HepG2 (cell line): ENCODE measurements at regions not wholly inside any gene's neighbourhood (a gene's known extent, or its start where the extent isn't known, plus 50 kb on each side); places are given as distances from the start of the nearest gene placed in this dataset.

Experiments
- CBX5 ChIP-seq: sonication (generic); formaldehyde crosslinking; IDR thresholded peaks from 2 replicates; pipeline ENCODE4 v1.4.0; 2020; ENCODE audit warnings: missing genetic modification reagents, borderline replicate concordance
- DR1 ChIP-seq: sonication (generic); formaldehyde crosslinking; IDR thresholded peaks from 2 replicates; pipeline ENCODE4 v1.8.0; 2021; ENCODE audit warnings: mild to moderate bottlenecking, missing genetic modification reagents, inconsistent platforms
- ELF3 ChIP-seq: IDR thresholded peaks from 2 replicates; pipeline ENCODE4 v1.6.1; 2016; ENCODE audit warnings: missing genetic modification reagents, missing compliant biosample characterization
- HIVEP1 ChIP-seq: sonication (generic); formaldehyde crosslinking; IDR thresholded peaks from 2 replicates; pipeline ENCODE4 v1.4.0; 2020; ENCODE audit warnings: mild to moderate bottlenecking, missing genetic modification reagents
- KDM3A ChIP-seq: IDR thresholded peaks from 2 replicates; pipeline ENCODE4 v1.6.1; 2018; ENCODE audit warnings: low read depth, missing compliant biosample characterization
- MTA1 ChIP-seq: sonication (generic); formaldehyde crosslinking; IDR thresholded peaks from 2 replicates; pipeline ENCODE4 v1.4.0; 2020; ENCODE audit warnings: missing genetic modification reagents, mild to moderate bottlenecking, borderline replicate concordance
- NR2F2 ChIP-seq: IDR thresholded peaks from 2 replicates; pipeline ENCODE4 v1.6.1; 2012; ENCODE audit warnings: low read depth, inconsistent platforms, borderline replicate concordance
- PHF5A ChIP-seq: IDR thresholded peaks from one replicate; pipeline ENCODE4 v1.6.1; 2018; ENCODE audit warnings: low read depth, missing genetic modification reagents; ENCODE audit not compliant: unreplicated experiment
- PTBP1 ChIP-seq: fragments of 200-400 bp; formaldehyde crosslinking; IDR thresholded peaks from 2 replicates; pipeline ENCODE4 v1.6.1; 2018; ENCODE audit warnings: low read length, low read depth; ENCODE audit not compliant: poor library complexity, severe bottlenecking
- ZBTB7B ChIP-seq: sonication (generic); formaldehyde crosslinking; IDR thresholded peaks from 2 replicates; pipeline ENCODE4 v1.4.0; 2020; ENCODE audit warnings: missing genetic modification reagents
- ZEB1 ChIP-seq: IDR thresholded peaks from 2 replicates; pipeline ENCODE4 v1.6.1; 2012; ENCODE audit warnings: mild to moderate bottlenecking, low read depth, inconsistent platforms; ENCODE audit not compliant: insufficient replicate concordance
- ZNF225 ChIP-seq: sonication (generic); formaldehyde crosslinking; IDR thresholded peaks from 2 replicates; pipeline ENCODE4 v1.4.0; 2020; ENCODE audit warnings: mild to moderate bottlenecking, missing genetic modification reagents
- ZNF256 ChIP-seq: sonication (generic); formaldehyde crosslinking; conservative IDR thresholded peaks from 2 replicates; pipeline ENCODE4 v1.4.0; 2020; ENCODE audit warnings: missing genetic modification reagents
- ZNF557 ChIP-seq: sonication (generic); formaldehyde crosslinking; IDR thresholded peaks from 2 replicates; pipeline ENCODE4 v1.4.0; 2020; ENCODE audit warnings: missing genetic modification reagents
- ZSCAN12 ChIP-seq: sonication (generic); formaldehyde crosslinking; IDR thresholded peaks from 2 replicates; pipeline ENCODE4 v1.9.0; 2021; ENCODE audit warnings: mild to moderate bottlenecking, missing genetic modification reagents
- TF ChIP-seq, protein P1 (sequence below): sonication (generic); formaldehyde crosslinking; IDR thresholded peaks from 2 replicates; pipeline ENCODE4 v1.8.1; 2023; ENCODE audit warnings: mild to moderate bottlenecking, missing genetic modification reagents, borderline replicate concordance
- TF ChIP-seq, protein P2 (sequence below): IDR thresholded peaks from 2 replicates; pipeline ENCODE4 v1.6.1; 2016; ENCODE audit warnings: missing compliant biosample characterization, missing genetic modification reagents, borderline replicate concordance
- TF ChIP-seq, protein P3 (sequence below): sonication (generic); formaldehyde crosslinking; IDR thresholded peaks from 2 replicates; pipeline ENCODE4 v1.8.1; 2022; ENCODE audit warnings: mild to moderate bottlenecking, missing genetic modification reagents
- TF ChIP-seq, protein P4 (sequence below): sonication (generic); formaldehyde crosslinking; IDR thresholded peaks from 2 replicates; pipeline ENCODE4 v1.4.0; 2020; ENCODE audit warnings: mild to moderate bottlenecking, missing genetic modification reagents
- TF ChIP-seq, protein P5 (sequence below): sonication (generic); formaldehyde crosslinking; IDR thresholded peaks from 2 replicates; pipeline ENCODE4 v1.8.0; 2022; ENCODE audit warnings: mild to moderate bottlenecking, missing genetic modification reagents
- TF ChIP-seq, protein P6 (sequence below): sonication (generic); formaldehyde crosslinking; IDR thresholded peaks from 2 replicates; pipeline ENCODE4 v1.9.0; 2022; ENCODE audit warnings: missing genetic modification reagents, mild to moderate bottlenecking, borderline replicate concordance

DNA sequence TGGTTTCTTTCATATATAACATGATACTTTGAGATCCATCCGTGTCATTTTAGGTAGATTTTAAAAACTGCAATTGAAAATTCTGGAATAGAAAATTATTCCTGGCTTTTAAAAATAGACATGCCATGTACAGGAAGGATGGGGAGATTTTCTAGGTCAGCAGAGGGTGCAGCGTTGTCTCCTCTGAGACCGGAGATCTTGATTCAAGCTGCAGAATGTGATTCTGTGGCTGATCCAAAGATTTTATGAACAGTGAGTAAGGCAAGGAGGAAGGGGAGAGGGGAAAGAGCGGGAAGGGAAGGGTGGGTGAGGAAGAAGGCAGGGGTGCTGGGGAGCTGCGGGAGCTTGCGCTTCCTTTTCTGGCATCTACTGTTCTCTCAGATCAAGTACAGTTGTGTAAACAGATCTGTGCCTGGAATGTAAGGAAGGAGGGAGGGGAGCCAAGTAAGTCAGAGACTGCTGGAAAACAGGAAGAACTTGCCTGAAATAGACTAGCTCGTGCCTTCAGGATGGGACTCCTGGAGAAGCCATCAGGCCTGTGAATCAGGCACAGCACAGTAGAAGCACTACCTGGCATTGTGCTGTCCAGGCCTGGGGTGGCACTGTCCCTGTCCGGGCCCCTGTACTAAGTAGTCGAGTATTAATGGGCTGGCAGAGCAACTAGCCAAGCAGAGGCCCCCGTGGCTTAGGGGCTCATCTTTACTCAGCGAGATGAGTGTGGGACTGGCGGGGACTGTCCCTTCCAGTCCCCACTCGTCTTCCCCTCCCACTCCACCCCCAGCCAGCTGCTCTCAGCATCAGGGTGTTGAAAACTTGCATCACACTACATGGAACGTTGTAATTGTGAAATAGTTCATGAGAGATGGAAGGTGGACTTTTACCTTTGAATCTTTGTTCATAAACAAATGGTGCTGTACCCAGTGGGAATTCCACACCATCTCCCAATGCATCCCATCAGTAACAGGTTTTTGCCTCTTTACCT is 163.5 kb downstream of the UXS1 start (continued):
- TF ChIP-seq ZNF225 (CRISPR knock-in tag) (peak; percentile 38; the same call in 1 of the 2 replicates), ELF3 (CRISPR knock-in tag) (peak; percentile 71), ZEB1 (no peak), NR2F2 (no peak; the same call in 1 of the 2 replicates), HIVEP1 (CRISPR knock-in tag) (peak; percentile 69; the same call in 1 of the 2 replicates), ZBTB7B (CRISPR knock-in tag) (peak; percentile 82), ZNF256 (CRISPR knock-in tag) (peak; percentile 89; the same call in 1 of the 2 replicates), CBX5 (CRISPR knock-in tag) (peak; percentile 96), ZSCAN12 (CRISPR knock-in tag) (no peak), ZNF557 (CRISPR knock-in tag) (no peak), DR1 (CRISPR knock-in tag) (no peak), MTA1 (CRISPR knock-in tag) (peak; percentile 93), KDM3A (CRISPR knock-in tag) (peak; percentile 91; the same call in 1 of the 2 replicates), PTBP1 (no peak), PHF5A (peak; percentile 36)
- TF ChIP-seq, protein P1, sequence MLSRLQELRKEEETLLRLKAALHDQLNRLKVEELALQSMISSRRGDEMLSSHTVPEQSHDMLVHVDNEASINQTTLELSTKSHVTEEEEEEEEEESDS (CRISPR knock-in tag) = 0 out of 2 replicates have a peak, but pooled peaks have one; percentile 46
- TF ChIP-seq, protein P2, sequence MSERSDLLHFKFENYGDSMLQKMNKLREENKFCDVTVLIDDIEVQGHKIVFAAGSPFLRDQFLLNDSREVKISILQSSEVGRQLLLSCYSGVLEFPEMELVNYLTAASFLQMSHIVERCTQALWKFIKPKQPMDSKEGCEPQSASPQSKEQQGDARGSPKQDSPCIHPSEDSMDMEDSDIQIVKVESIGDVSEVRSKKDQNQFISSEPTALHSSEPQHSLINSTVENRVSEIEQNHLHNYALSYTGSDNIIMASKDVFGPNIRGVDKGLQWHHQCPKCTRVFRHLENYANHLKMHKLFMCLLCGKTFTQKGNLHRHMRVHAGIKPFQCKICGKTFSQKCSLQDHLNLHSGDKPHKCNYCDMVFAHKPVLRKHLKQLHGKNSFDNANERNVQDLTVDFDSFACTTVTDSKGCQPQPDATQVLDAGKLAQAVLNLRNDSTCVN (CRISPR knock-in tag) = peak; percentile 69; the same call in 1 of the 2 replicates
- TF ChIP-seq, protein P3, sequence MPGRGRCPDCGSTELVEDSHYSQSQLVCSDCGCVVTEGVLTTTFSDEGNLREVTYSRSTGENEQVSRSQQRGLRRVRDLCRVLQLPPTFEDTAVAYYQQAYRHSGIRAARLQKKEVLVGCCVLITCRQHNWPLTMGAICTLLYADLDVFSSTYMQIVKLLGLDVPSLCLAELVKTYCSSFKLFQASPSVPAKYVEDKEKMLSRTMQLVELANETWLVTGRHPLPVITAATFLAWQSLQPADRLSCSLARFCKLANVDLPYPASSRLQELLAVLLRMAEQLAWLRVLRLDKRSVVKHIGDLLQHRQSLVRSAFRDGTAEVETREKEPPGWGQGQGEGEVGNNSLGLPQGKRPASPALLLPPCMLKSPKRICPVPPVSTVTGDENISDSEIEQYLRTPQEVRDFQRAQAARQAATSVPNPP (CRISPR knock-in tag) = peak; percentile 55; the same call in 1 of the 2 replicates
- TF ChIP-seq, protein P4, sequence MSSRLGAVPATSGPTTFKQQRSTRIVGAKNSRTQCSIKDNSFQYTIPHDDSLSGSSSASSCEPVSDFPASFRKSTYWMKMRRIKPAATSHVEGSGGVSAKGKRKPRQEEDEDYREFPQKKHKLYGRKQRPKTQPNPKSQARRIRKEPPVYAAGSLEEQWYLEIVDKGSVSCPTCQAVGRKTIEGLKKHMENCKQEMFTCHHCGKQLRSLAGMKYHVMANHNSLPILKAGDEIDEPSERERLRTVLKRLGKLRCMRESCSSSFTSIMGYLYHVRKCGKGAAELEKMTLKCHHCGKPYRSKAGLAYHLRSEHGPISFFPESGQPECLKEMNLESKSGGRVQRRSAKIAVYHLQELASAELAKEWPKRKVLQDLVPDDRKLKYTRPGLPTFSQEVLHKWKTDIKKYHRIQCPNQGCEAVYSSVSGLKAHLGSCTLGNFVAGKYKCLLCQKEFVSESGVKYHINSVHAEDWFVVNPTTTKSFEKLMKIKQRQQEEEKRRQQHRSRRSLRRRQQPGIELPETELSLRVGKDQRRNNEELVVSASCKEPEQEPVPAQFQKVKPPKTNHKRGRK (CRISPR knock-in tag) = peak; percentile 38; the same call in 1 of the 2 replicates
- TF ChIP-seq, protein P5, sequence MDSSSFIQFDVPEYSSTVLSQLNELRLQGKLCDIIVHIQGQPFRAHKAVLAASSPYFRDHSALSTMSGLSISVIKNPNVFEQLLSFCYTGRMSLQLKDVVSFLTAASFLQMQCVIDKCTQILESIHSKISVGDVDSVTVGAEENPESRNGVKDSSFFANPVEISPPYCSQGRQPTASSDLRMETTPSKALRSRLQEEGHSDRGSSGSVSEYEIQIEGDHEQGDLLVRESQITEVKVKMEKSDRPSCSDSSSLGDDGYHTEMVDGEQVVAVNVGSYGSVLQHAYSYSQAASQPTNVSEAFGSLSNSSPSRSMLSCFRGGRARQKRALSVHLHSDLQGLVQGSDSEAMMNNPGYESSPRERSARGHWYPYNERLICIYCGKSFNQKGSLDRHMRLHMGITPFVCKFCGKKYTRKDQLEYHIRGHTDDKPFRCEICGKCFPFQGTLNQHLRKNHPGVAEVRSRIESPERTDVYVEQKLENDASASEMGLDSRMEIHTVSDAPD = 0 out of 2 replicates have a peak, but pooled peaks have one; percentile 46
- TF ChIP-seq, protein P6, sequence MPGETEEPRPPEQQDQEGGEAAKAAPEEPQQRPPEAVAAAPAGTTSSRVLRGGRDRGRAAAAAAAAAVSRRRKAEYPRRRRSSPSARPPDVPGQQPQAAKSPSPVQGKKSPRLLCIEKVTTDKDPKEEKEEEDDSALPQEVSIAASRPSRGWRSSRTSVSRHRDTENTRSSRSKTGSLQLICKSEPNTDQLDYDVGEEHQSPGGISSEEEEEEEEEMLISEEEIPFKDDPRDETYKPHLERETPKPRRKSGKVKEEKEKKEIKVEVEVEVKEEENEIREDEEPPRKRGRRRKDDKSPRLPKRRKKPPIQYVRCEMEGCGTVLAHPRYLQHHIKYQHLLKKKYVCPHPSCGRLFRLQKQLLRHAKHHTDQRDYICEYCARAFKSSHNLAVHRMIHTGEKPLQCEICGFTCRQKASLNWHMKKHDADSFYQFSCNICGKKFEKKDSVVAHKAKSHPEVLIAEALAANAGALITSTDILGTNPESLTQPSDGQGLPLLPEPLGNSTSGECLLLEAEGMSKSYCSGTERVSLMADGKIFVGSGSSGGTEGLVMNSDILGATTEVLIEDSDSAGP = peak; percentile 62
